CD4-positive, alpha-beta T cell treated with Interferon gamma for 1 hour (primary cell): ENCODE measurements at regions not wholly inside any gene's neighbourhood (a gene's known extent, or its start where the extent isn't known, plus 50 kb on each side); places are given as distances from the start of the nearest gene placed in this dataset.

Source experiments
- DNase-seq: peaks from one replicate; pipeline ENCODE4 v3.0.0-alpha.2; 2020

GRCh38 chr1:53378061-53378460 lies 50.2 kb upstream of the LRP8 start:
- no peak for DNase-seq

DNA sequence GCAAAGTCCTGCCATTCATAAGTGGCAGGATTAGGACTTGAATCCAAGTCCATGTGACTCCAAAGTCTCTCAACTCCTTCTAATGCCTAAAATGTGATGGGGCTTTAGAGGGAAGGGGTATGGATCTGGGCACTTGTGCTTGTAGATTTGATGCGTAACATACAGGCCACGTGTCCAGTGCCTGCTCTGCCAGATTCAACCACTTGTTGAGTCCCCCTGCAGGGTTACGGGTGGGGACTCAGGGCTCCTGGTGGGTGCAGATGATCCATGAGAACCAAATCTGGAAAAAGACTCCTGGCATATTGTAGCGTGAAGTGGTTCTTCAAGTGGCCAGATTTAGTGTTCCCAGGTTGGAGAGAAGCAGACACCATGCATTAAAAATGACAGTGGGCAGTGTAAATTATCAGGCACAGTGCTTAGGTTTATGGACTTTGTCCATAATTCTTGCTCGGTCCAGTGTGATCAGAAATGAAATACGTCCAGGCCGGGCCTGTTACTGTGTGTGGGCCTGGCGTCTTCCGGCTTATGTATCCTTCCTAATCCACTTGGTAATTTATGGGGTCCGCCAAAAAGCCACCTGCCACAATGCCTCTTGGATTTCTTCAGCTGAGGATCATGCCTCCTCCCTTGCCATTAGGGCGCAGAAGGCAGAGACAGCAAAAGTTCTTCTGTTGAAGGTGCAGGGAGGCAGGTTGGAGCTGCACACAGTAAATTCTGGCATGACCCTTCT lies 51.2 kb upstream of the LRP8 start:
- DNase-seq = no peak

GRCh38 chr1:53379662-53380002 lies 51.8 kb upstream of the LRP8 start:
- DNase-seq = no peak

GRCh38 chr1:53380296-53380695 lies 52.4 kb upstream of the LRP8 start:
- no peak for DNase-seq

DNA sequence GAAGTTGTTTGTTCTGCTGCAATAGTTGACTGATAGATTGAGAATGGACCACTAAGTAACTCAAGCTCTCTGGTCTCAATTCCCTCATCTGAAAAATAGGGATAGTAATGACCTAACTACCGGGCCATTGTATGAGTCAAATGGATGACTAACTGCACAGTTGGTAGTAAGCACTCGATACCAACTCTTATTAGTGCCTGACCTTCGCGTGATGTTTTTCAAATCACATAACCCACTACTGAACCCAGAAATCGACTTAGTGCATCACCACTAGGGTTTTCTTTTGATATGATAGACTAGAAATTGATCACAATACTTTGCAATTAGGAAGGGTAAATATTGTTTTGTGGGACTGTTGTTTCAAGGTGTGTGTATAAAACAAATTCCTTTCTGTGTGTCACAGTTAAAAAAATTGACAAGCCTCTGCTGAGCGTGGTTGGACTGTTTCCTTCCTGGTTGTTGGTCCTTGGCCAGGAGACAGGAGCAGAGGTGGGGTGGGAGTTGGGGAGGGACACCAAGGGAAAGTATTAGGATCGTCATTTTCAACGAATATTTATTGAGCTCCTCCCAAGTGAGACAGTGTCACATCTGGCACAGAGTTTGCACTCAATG lies 54.0 kb upstream of the LRP8 start:
- DNase-seq = no peak

DNA sequence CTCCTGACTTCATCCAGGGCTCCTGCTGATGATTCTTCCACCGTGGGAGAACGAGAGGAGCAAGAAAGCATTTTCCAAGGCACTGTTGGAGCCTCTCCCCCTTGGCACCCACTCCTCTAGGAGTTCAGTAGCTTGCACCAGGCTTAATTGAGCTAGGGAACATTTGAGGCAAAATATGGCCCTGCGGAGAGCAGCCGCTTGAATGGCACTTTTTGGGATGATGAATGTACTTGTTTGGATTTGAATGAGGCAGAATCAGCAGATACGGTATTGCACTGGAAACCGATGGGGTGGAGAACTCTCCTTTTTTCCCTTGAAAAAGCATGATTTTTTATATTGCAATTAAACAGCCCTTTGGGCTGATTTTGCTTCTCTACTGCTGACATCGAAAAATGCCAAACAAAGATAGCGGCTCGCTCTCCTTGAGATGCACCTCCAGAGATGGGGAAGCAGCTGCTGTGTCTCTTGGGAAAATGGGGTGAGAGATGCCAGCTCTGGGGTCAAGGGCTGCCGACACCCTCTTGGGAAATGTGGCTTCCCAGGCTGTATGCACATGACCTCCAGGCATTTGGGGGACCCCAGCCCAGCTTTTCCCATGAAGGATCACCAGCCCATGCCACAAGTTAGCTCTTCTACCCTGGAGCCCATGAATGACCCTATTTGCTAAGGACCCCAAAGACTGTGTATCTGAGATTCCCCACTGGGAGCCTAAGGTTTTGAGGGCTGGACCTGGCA lies 55.4 kb upstream of the LRP8 start:
- no peak for DNase-seq

- no peak for DNase-seq
These were observed 56.9 kb upstream of the LRP8 start for GRCh38 chr1:53384796-53385195.

DNA sequence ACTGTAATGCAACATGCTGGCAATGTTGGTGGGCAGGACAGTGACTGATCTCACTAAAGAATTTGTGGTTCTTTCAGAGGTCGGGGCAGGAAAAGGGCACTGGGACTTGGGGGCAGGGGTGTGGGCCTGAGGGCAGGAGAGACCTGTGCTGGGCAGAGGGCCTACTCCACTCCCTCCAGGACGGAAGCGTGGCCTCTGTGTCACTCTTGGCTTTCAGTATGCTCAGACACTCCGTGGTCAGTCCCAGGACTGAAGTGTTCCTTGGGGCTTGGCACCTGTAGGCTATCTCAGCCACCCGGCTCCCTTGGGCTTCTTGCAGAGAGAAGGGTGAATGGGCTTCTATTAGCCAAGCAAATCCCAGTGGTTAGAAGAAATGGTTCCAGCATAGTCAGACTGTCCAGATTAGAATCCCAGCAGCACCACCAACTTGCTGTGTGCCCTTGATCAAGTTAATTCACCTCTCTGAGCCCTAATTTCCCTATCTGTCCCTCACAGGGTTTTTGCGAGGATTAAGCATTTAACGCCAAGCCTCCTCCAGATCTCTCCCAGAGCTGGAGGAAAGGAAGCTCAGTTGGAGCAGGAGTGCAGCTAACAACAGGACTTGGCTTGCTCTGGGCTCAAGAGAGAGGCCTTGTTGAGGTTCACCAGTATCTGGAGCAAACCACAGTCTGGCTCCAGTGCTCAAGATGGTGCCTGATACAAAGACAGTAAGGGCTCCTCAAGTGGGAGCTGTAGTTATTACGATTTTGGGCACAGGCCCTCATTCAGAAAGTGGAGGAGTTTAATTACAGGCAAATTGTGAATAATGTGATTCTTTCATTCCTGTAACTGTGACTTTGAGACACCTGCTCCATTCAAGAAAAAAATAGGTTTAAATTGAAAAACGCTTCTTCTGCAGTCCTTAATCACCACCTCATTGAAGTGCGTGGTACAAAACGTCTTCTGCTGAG lies 57.7 kb upstream of the LRP8 start:
- no peak for DNase-seq

- DNase-seq = no peak
These were observed 61.1 kb upstream of the LRP8 start for GRCh38 chr1:53388963-53389362.

- DNase-seq = peak; percentile 39
These were observed 62.4 kb upstream of the LRP8 start for GRCh38 chr1:53390261-53390660.

- no peak for DNase-seq
These were observed 62.9 kb upstream of the LRP8 start for GRCh38 chr1:53390736-53391135.

GRCh38 chr1:53391296-53391695 lies 63.4 kb upstream of the LRP8 start:
- no peak for DNase-seq

DNA sequence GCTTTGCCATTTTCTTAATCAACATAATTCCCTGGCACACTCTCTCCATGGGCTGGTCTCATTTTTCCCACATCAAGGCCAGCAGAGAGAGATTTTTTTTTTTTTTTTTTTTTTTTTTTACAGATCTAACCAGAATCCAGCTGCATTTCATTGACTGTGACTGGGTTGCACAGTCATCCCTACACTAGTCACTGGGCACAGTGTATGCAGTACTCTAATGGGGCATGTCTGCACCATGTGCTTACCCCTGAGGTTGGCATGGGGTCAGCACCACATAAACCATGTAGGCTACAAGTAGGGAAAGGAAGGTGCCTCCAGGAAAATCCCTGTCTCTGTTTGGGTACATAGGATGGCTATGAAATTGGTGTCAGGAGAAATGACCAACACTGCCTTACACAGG lies 64.1 kb upstream of the LRP8 start:
- DNase-seq = no peak

DNA sequence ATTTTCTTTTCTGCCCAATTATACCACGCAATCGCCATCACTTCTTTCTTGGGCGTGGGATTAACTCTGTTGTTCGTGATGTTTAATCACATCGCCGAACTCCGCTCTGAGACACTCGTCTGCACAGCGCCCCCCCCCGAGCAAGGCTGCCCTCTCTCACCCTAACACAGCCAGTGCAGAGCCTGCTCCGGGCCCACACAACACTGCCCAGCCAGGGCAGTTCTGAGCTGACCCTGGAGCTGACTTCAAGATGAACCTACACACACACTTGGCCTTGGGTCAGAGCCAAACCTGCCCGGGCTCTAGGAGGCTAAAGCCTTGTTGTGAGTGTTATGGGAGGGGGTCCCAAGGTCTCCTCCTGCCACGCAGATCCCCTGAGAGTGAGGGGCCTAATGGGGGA lies 64.6 kb upstream of the LRP8 start:
- no peak for DNase-seq

- peak; percentile 44 for DNase-seq
These were observed 65.5 kb upstream of the LRP8 start for GRCh38 chr1:53393325-53393792.

- no peak for DNase-seq
These were observed 64.9 kb upstream of the DMRTB1 start for GRCh38 chr1:53394306-53394705.

DNA sequence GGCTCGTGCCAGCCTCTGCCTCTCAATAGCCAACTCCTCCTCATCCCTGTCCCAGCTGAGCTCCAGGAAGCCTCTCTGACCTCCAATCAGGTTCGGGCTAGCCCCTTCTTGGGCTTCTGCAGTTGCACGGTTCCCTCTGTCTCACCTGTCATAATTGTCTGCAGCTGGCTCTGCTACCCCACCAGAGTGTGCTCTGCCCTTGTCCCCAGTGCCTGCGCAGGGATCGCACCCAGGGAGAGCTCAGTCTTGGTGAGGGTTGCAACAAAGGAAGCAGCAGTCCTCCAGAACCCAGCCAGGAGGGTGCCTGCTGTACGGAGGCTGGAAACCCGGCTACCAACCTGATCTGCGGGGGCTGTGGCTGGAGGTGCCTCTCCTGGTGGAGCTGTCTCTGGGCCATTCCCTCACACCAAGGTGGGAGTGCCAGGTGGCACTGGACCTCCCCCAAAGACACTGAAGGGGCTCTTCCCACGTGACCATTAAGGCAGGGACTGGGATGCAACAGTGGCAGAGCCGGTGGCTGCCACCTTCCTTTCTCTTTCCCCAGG lies 63.5 kb upstream of the DMRTB1 start:
- no peak for DNase-seq

- no peak for DNase-seq
These were observed 62.5 kb upstream of the DMRTB1 start for GRCh38 chr1:53396573-53397268.

GRCh38 chr1:53398091-53398490 lies 61.1 kb upstream of the DMRTB1 start:
- DNase-seq = no peak

- no peak for DNase-seq
These were observed 60.4 kb upstream of the DMRTB1 start for GRCh38 chr1:53398576-53399365.
